Fibroblast of lung (primary cell): ENCODE measurements at regions not wholly inside any gene's neighbourhood (a gene's known extent, or its start where the extent isn't known, plus 50 kb on each side); places are given as distances from the start of the nearest gene placed in this dataset.

Experiments used
- DNase-seq, 2 donors: peaks; one replicate each; pipeline versions ENCODE4 v3.0.0 to v3.0.0-alpha.2; 2010; ENCODE audit warnings: low read depth in 2 of 2
- H2AFZ ChIP-seq: 2 replicates; pipeline ENCODE4 v1.5.1; 2012; ENCODE audit warnings: low read length, control low read depth, inconsistent platforms
- H3K27ac ChIP-seq: 2 replicates; pipeline ENCODE4 v1.5.1; 2011; ENCODE audit warnings: low read length, control low read depth; ENCODE audit not compliant: insufficient read depth
- H3K27me3 ChIP-seq: 2 replicates; pipeline ENCODE4 v1.5.1; 2011; ENCODE audit warnings: mild to moderate bottlenecking, low read length; ENCODE audit not compliant: control insufficient read depth, insufficient read depth
- H3K36me3 ChIP-seq: 2 replicates; pipeline ENCODE4 v1.5.1; 2011; ENCODE audit warnings: low read length; ENCODE audit not compliant: control insufficient read depth, insufficient read depth
- H3K4me1 ChIP-seq: 2 replicates; pipeline ENCODE4 v1.5.1; 2011; ENCODE audit warnings: low read length; ENCODE audit not compliant: control insufficient read depth, insufficient read depth; ENCODE audit errors: extremely low read depth
- H3K4me2 ChIP-seq: 2 replicates; pipeline ENCODE4 v1.5.1; 2011; ENCODE audit warnings: low read length, control low read depth; ENCODE audit not compliant: insufficient read depth; ENCODE audit errors: extremely low read depth
- H3K4me3 ChIP-seq, 4 experiments: fragments of 200-600 bp in 1 of 4; sonication (generic) in 1 of 4; replicated peaks in 1 of 4; 2 replicates each; pipeline ENCODE4 v1.5.1; 2011 to 2016; ENCODE audit warnings: low read length in 4 of 4, low read depth in 3 of 4, mild to moderate bottlenecking in 3 of 4, control low read depth in 2 of 4, inconsistent platforms in 1 of 4, mixed read lengths in 1 of 4; ENCODE audit not compliant: insufficient read depth in 1 of 4; ENCODE audit errors: control extremely low read depth in 1 of 4
- H3K79me2 ChIP-seq: 2 replicates; pipeline ENCODE4 v1.5.1; 2012; ENCODE audit warnings: mild to moderate bottlenecking, low read length, inconsistent platforms; ENCODE audit not compliant: control insufficient read depth, insufficient read depth
- H3K9ac ChIP-seq: 2 replicates; pipeline ENCODE4 v1.5.1; 2011; ENCODE audit warnings: mild to moderate bottlenecking, low read length, control low read depth; ENCODE audit not compliant: insufficient read depth
- H3K9me3 ChIP-seq: 2 replicates; pipeline ENCODE4 v1.5.1; 2012; ENCODE audit warnings: low read depth, low read length; ENCODE audit not compliant: control insufficient read depth, insufficient read depth
- H4K20me1 ChIP-seq: 2 replicates; pipeline ENCODE4 v1.5.1; 2011; ENCODE audit warnings: low read length; ENCODE audit not compliant: control insufficient read depth, insufficient read depth; ENCODE audit errors: extremely low read depth
- EZH2 ChIP-seq: IDR thresholded peaks from 2 replicates; pipeline ENCODE4 v1.5.1; 2012; ENCODE audit warnings: low read length, control low read depth, mild to moderate bottlenecking; ENCODE audit errors: missing control alignments
- TF ChIP-seq, protein P1 (sequence below), 2 donors: IDR thresholded peaks in 1 of 2; conservative IDR thresholded peaks in 1 of 2; 1 replicate in 1 of 2; 2 replicates in 1 of 2; pipeline ENCODE4 v1.5.1; 2011 to 2012; ENCODE audit warnings: low read length in 2 of 2, control low read depth in 1 of 2, inconsistent platforms in 1 of 2, low read depth in 1 of 2, mild to moderate bottlenecking in 1 of 2

- DNase-seq = peak in 1 of 2 donors; percentile 73
- Histone ChIP-seq H3K27me3 (no peaks in the 10 kb centered on the region), H3K27ac (no peak overlapping the region), H3K9ac (no peak overlapping the region), H3K79me2 (no peaks in the 10 kb centered on the region), H3K4me1 (no peaks in the 10 kb centered on the region), H3K36me3 (no peaks in the 10 kb centered on the region), H2AFZ (no peak overlapping the region), H3K9me3 (no peaks in the 10 kb centered on the region), H3K4me2 (no peak overlapping the region), H3K4me3 (no peak overlapping the region), H4K20me1 (no peaks in the 10 kb centered on the region)
- TF ChIP-seq EZH2 = no peak
- TF ChIP-seq, protein P1, sequence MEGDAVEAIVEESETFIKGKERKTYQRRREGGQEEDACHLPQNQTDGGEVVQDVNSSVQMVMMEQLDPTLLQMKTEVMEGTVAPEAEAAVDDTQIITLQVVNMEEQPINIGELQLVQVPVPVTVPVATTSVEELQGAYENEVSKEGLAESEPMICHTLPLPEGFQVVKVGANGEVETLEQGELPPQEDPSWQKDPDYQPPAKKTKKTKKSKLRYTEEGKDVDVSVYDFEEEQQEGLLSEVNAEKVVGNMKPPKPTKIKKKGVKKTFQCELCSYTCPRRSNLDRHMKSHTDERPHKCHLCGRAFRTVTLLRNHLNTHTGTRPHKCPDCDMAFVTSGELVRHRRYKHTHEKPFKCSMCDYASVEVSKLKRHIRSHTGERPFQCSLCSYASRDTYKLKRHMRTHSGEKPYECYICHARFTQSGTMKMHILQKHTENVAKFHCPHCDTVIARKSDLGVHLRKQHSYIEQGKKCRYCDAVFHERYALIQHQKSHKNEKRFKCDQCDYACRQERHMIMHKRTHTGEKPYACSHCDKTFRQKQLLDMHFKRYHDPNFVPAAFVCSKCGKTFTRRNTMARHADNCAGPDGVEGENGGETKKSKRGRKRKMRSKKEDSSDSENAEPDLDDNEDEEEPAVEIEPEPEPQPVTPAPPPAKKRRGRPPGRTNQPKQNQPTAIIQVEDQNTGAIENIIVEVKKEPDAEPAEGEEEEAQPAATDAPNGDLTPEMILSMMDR (conservative IDR thresholded peaks at IDR 0.05 in 1 of 2, IDR thresholded peaks at IDR 0.05 in 1 of 2; ENCODE audit: low read depth in 1 of 2, low read length in 2 of 2) = no peak
These were observed 324.1 kb downstream of the BARHL2 start for GRCh38 chr1:90393025-90393424.

DNA sequence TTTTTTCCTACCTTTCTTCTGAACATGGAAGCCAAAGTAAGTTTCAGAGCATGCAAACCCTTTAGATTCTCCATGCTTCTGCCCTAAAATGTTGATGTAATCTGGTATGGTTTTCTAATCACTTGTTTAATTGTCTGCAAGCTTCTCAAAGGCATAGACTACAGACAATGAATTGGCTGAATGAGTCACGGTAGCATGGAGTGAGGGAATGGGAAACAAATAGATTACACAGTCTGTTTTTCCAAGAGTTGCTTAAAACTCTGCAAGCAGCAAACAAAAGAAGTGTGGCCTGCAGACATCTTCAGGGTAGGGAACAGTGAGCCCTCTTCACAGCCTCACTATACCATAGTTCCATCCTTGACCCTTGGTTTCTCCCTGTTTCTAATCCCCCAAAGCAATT lies 326.0 kb downstream of the BARHL2 start:
- no peaks in the 10 kb centered on the region for H3K79me2 ChIP-seq
- no peaks in the 10 kb centered on the region for H3K27me3 ChIP-seq
- no peaks in the 10 kb centered on the region for H3K9me3 ChIP-seq
- no peak overlapping the region for H3K9ac ChIP-seq
- no peak for TF ChIP-seq EZH2
- TF ChIP-seq, protein P1 (conservative IDR thresholded peaks at IDR 0.05 in 1 of 2, IDR thresholded peaks at IDR 0.05 in 1 of 2; ENCODE audit: low read depth in 1 of 2, low read length in 2 of 2) = no peak
- H3K4me2 ChIP-seq = no peak overlapping the region
- no peaks in the 10 kb centered on the region for H3K36me3 ChIP-seq
- DNase-seq = peak in 1 of 2 donors; percentile 79
- no peak overlapping the region for H2AFZ ChIP-seq
- H3K27ac ChIP-seq = no peak overlapping the region
- H3K4me1 ChIP-seq = no peaks in the 10 kb centered on the region
- no peaks in the 10 kb centered on the region for H4K20me1 ChIP-seq
- no peak overlapping the region for H3K4me3 ChIP-seq

- Histone ChIP-seq H3K4me2 (no peak overlapping the region), H3K9ac (no peak overlapping the region), H3K27me3 (no peaks in the 10 kb centered on the region), H3K79me2 (no peaks in the 10 kb centered on the region), H2AFZ (no peak overlapping the region), H4K20me1 (no peaks in the 10 kb centered on the region), H3K4me1 (no peaks in the 10 kb centered on the region), H3K4me3 (no peak overlapping the region), H3K36me3 (no peaks in the 10 kb centered on the region), H3K27ac (no peak overlapping the region), H3K9me3 (no peaks in the 10 kb centered on the region)
- DNase-seq = no peak
- no peak for TF ChIP-seq EZH2
- TF ChIP-seq, protein P1 (conservative IDR thresholded peaks at IDR 0.05 in 1 of 2, IDR thresholded peaks at IDR 0.05 in 1 of 2; ENCODE audit: low read depth in 1 of 2, low read length in 2 of 2) = no peak
These were observed 329.3 kb downstream of the BARHL2 start for GRCh38 chr1:90387805-90388204.
